ENCODE measurements at regions not wholly inside any gene's neighbourhood (a gene's known extent, or its start where the extent isn't known, plus 50 kb on each side); places are given as distances from the start of the nearest gene placed in this dataset.

DNA sequence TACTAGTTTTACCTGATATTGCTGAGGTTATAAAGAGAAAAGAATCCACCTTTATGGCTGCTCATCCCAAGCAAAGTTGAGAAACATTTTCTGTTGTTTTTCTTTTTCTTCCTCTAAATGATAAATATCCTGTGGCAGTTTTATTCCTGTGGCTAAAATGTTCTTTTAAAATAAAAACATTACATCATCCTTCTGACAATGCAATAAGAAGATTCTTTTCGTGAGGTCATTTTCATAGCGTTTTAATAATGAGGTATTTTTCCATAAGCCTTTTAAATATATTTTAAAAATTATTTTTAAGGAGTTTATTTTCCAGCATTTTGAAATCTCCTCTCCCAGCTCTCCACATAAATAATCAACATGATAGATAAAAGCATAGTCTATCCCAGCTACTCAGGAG, 52.8 kb upstream of the EPB41L3 start:
- TF ChIP-seq EZH2 (optimal IDR thresholded peaks at IDR 0.05; ENCODE audit: low read depth, low read length), result no peak
- TF ChIP-seq, protein P1, sequence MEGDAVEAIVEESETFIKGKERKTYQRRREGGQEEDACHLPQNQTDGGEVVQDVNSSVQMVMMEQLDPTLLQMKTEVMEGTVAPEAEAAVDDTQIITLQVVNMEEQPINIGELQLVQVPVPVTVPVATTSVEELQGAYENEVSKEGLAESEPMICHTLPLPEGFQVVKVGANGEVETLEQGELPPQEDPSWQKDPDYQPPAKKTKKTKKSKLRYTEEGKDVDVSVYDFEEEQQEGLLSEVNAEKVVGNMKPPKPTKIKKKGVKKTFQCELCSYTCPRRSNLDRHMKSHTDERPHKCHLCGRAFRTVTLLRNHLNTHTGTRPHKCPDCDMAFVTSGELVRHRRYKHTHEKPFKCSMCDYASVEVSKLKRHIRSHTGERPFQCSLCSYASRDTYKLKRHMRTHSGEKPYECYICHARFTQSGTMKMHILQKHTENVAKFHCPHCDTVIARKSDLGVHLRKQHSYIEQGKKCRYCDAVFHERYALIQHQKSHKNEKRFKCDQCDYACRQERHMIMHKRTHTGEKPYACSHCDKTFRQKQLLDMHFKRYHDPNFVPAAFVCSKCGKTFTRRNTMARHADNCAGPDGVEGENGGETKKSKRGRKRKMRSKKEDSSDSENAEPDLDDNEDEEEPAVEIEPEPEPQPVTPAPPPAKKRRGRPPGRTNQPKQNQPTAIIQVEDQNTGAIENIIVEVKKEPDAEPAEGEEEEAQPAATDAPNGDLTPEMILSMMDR (IDR thresholded peaks at IDR 0.05; ENCODE audit: low read length), result no peak
- TF ChIP-seq EZH2phosphoT487 (IDR thresholded peaks at IDR 0.05; ENCODE audit: low read length), result no peak
